Chondrocyte (in vitro differentiated cells): ENCODE measurements at regions not wholly inside any gene's neighbourhood (a gene's known extent, or its start where the extent isn't known, plus 50 kb on each side); places are given as distances from the start of the nearest gene placed in this dataset.

ENCODE experiments used
- DNase-seq: peaks from one replicate; pipeline ENCODE4 v3.0.0; 2021; ENCODE audit warnings: mixed read lengths, low spot score
- H3K27ac Mint-ChIP-seq: one replicate; pipeline ENCODE4 v1.8.0; 2021; ENCODE audit warnings: mild to moderate bottlenecking, moderate library complexity, mixed read lengths; ENCODE audit not compliant: unreplicated experiment
- H3K27me3 Mint-ChIP-seq: 2 replicates; pipeline ENCODE4 v1.8.0; 2021; ENCODE audit warnings: low read depth, mixed read lengths
- H3K36me3 Mint-ChIP-seq: 2 replicates; pipeline ENCODE4 v1.8.0; 2021; ENCODE audit warnings: low read depth, mixed read lengths
- H3K4me1 Mint-ChIP-seq: 2 replicates; pipeline ENCODE4 v1.8.0; 2021; ENCODE audit warnings: low read depth, mild to moderate bottlenecking, mixed read lengths
- H3K4me3 Mint-ChIP-seq: one replicate; pipeline ENCODE4 v1.8.0; 2021; ENCODE audit warnings: mild to moderate bottlenecking, moderate library complexity, mixed read lengths; ENCODE audit not compliant: unreplicated experiment
- H3K9me3 Mint-ChIP-seq: 2 replicates; pipeline ENCODE4 v1.8.0; 2021; ENCODE audit warnings: low read depth, mixed read lengths
- TF ChIP-seq, protein P1 (sequence below): fragments of 200-600 bp; sonication (generic); IDR thresholded peaks from 2 replicates; pipeline ENCODE4 v1.5.0; 2021; ENCODE audit warnings: antibody characterized with exemption, mild to moderate bottlenecking, moderate library complexity

- no peak overlapping the region for H3K27ac Mint-ChIP-seq
- TF ChIP-seq, protein P1, sequence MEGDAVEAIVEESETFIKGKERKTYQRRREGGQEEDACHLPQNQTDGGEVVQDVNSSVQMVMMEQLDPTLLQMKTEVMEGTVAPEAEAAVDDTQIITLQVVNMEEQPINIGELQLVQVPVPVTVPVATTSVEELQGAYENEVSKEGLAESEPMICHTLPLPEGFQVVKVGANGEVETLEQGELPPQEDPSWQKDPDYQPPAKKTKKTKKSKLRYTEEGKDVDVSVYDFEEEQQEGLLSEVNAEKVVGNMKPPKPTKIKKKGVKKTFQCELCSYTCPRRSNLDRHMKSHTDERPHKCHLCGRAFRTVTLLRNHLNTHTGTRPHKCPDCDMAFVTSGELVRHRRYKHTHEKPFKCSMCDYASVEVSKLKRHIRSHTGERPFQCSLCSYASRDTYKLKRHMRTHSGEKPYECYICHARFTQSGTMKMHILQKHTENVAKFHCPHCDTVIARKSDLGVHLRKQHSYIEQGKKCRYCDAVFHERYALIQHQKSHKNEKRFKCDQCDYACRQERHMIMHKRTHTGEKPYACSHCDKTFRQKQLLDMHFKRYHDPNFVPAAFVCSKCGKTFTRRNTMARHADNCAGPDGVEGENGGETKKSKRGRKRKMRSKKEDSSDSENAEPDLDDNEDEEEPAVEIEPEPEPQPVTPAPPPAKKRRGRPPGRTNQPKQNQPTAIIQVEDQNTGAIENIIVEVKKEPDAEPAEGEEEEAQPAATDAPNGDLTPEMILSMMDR: no peak
- no peaks in the 10 kb centered on the region for H3K9me3 Mint-ChIP-seq
- H3K36me3 Mint-ChIP-seq: no peaks in the 10 kb centered on the region
- H3K4me3 Mint-ChIP-seq: no peak overlapping the region
- H3K27me3 Mint-ChIP-seq: no peaks in the 10 kb centered on the region
- no peak for DNase-seq
- no peaks in the 10 kb centered on the region for H3K4me1 Mint-ChIP-seq
Measured at GRCh38 chr4:32684160-32684559, 1964.0 kb downstream of the PCDH7 start.

DNA sequence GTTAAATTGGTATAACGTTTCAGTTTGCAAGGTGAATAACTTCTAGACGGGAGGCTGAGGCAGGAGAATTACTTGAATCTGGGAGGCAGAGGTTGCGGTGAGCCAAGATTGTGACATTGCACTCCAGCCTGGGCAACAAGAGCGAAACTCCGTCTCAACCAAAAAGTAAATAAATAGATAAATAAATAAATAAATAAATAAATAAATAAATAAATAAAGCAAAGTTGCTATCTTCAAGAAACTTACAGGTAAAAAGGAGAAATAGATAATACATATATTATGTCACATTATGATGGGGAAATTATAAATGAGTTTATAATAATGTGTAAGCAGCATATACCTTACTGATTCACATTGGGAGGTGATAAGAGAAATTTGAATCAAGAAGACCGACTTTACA, 1966.0 kb downstream of the PCDH7 start:
- TF ChIP-seq, protein P1: no peak

GRCh38 chr4:32689518-32689917, 1969.3 kb downstream of the PCDH7 start:
- Mint-ChIP-seq H3K27ac (no peak overlapping the region), H3K4me3 (no peak overlapping the region), H3K27me3 (no peaks in the 10 kb centered on the region), H3K4me1 (no peaks in the 10 kb centered on the region), H3K9me3 (no peaks in the 10 kb centered on the region), H3K36me3 (no peaks in the 10 kb centered on the region)
- TF ChIP-seq, protein P1: no peak
- no peak for DNase-seq

More for the DNA sequence above, 1966.0 kb downstream of the PCDH7 start:
- DNase-seq: no peak
- Mint-ChIP-seq H3K4me1 (no peaks in the 10 kb centered on the region), H3K9me3 (no peaks in the 10 kb centered on the region), H3K27ac (no peak overlapping the region), H3K4me3 (no peak overlapping the region), H3K27me3 (no peaks in the 10 kb centered on the region), H3K36me3 (no peaks in the 10 kb centered on the region)

DNA sequence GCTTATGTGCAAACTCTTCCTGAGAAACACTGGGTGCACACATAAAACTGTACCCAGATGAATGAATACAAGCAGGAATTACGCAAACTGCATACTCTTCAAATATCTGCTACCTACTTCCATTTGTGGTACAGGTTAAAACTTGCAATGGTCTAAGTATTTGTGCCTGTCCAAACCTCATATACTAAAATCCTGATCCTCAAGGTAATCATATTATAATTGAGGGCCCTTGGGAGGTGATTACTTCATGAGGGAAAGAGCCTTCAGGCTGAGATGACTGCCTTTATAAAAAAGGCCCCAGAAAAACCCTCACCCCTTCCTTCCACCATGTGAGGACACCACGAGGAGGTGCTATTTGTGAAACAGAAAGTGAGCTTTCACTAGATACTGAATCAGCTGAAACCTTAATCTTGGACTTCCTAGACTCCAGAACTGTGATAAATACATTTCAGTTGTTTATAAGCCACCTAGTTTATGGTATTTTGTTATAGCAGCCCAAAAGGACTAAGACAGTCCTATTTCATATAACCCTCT, 1977.2 kb downstream of the PCDH7 start:
- Mint-ChIP-seq H3K36me3 (no peaks in the 10 kb centered on the region), H3K27ac (no peak overlapping the region), H3K27me3 (no peaks in the 10 kb centered on the region), H3K4me1 (peaks cover 3% of the 10 kb centered on the region), H3K4me3 (no peak overlapping the region), H3K9me3 (peaks cover 4% of the 10 kb centered on the region)
- DNase-seq: no peak
- TF ChIP-seq, protein P1: no peak

DNA sequence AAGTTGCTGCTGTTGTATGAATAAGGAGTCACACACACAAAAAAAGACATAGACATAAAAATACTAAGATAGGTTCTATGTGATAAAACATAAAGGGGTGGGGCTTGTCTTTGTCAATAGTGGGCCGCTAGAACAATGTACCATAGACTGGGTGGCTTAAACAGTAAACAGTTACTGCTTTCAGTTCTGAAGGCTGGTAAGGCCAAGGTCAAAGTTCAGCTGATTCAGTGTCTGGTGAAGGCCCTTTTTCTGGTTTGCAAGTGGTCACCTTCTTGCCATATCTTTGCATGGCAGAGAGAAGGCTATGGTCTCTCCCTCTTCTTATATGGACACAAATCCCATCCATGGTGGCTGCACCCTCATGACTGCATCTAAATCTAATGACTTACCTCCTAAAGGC, 1980.7 kb downstream of the PCDH7 start:
- Mint-ChIP-seq H3K27ac (no peak overlapping the region), H3K36me3 (no peaks in the 10 kb centered on the region), H3K4me1 (peaks cover 3% of the 10 kb centered on the region), H3K27me3 (no peaks in the 10 kb centered on the region), H3K4me3 (no peak overlapping the region), H3K9me3 (peaks cover 4% of the 10 kb centered on the region)
- TF ChIP-seq, protein P1: no peak
- DNase-seq: no peak
